ENCODE measurements at regions not wholly inside any gene's neighbourhood (a gene's known extent, or its start where the extent isn't known, plus 50 kb on each side); places are given as distances from the start of the nearest gene placed in this dataset.

- peak; percentile 42; the same call in 1 of the 2 replicates for TF ChIP-seq MGA (IDR thresholded peaks at IDR 0.05)
- TF ChIP-seq NCOR1 (IDR thresholded peaks at IDR 0.05) = 0 out of 2 replicates have a peak, but pooled peaks have one; percentile 27
- no peak for TF ChIP-seq NR2C2 (CRISPR knock-in tag; IDR thresholded peaks at IDR 0.05)
- peak; percentile 7; the same call in 1 of the 2 replicates for TF ChIP-seq NR2C2 (tag; IDR thresholded peaks at IDR 0.05)
- TF ChIP-seq MAFK (IDR thresholded peaks at IDR 0.05; ENCODE audit: low read length) = peak; percentile 70
- TF ChIP-seq ATF6 (CRISPR knock-in tag; IDR thresholded peaks at IDR 0.05) = no peak
- TF ChIP-seq MEIS2 (IDR thresholded peaks at IDR 0.05; ENCODE audit: partially characterized antibody) = peak; percentile 59
- no peak for TF ChIP-seq EGR1 (conservative IDR thresholded peaks at IDR 0.05)
- peak; percentile 46; the same call in 1 of the 2 replicates for TF ChIP-seq CTBP1 (IDR thresholded peaks at IDR 0.05; ENCODE audit: borderline replicate concordance)
- peak; percentile 57 for TF ChIP-seq ARID1B (IDR thresholded peaks at IDR 0.05)
- peak; percentile 48; the same call in 1 of the 2 replicates for TF ChIP-seq JUND (IDR thresholded peaks at IDR 0.05; ENCODE audit: borderline replicate concordance, low read depth, low read length)
- peak; percentile 64; the same call in 2 of the 3 replicates for TF ChIP-seq JUND (tag; IDR thresholded peaks at IDR 0.05; ENCODE audit: borderline replicate concordance, low read depth, low read length)
- peak; percentile 87 for TF ChIP-seq ZNF316 (IDR thresholded peaks at IDR 0.05)
- no peak for TF ChIP-seq LARP7 (IDR thresholded peaks at IDR 0.05)
- peak; percentile 39; the same call in 1 of the 2 replicates for TF ChIP-seq DPF2 (IDR thresholded peaks at IDR 0.05)
- TF ChIP-seq MAFF (IDR thresholded peaks at IDR 0.05; ENCODE audit: low read length) = peak; percentile 49; the same call in 1 of the 2 replicates
Measured at GRCh38 chrX:39196192-39197102, 395.2 kb downstream of the MID1IP1 start (continued).
